ENCODE measurements at regions not wholly inside any gene's neighbourhood (a gene's known extent, or its start where the extent isn't known, plus 50 kb on each side); places are given as distances from the start of the nearest gene placed in this dataset.

GRCh38 chr1:59015708-59016107, 231.9 kb upstream of the JUN start:
- TF ChIP-seq CTCF (IDR thresholded peaks at IDR 0.05) (no peak), POLR2A (IDR thresholded peaks at IDR 0.05) (no peak), EP300 (IDR thresholded peaks at IDR 0.05) (no peak)

All from sigmoid colon (tissue), 4 donors.